Breast epithelium (tissue), 4 donors: ENCODE measurements at regions not wholly inside any gene's neighbourhood (a gene's known extent, or its start where the extent isn't known, plus 50 kb on each side); places are given as distances from the start of the nearest gene placed in this dataset.
"Not testable (repeated sequence)": the region's sequence is repeated elsewhere in the genome, so short reads cannot be mapped to it uniquely, and the experiment has no call there.

Source experiments
- DNase-seq, 2 donors: peaks; one replicate each; pipeline ENCODE4 v3.0.0-alpha.2; 2019; ENCODE audit warnings: low spot score in 2 of 2
- H3K27ac ChIP-seq, 2 donors: fragments of 200-600 bp; sonication (generic) in 1 of 2; one replicate each; pipeline ENCODE4 v1.5.1; 2016 to 2019; ENCODE audit warnings: mild to moderate bottlenecking in 1 of 2
- H3K27me3 ChIP-seq, 2 donors: fragments of 200-600 bp; sonication (generic) in 1 of 2; one replicate each; pipeline versions ENCODE4 v1.5.1 to v1.6.0; 2017 to 2019; ENCODE audit warnings: control low read depth in 1 of 2, mild to moderate bottlenecking in 1 of 2
- H3K36me3 ChIP-seq: fragments of 200-600 bp; one replicate; pipeline ENCODE4 v1.5.1; 2019
- H3K4me1 ChIP-seq, 2 donors: fragments of 200-600 bp; sonication (generic); one replicate each; pipeline ENCODE4 v1.5.1; 2016 to 2019; ENCODE audit warnings: control low read depth in 1 of 2
- H3K4me3 ChIP-seq, 3 donors: fragments of 200-600 bp; sonication (generic); 1 replicate in 2 of 3; 2 replicates in 1 of 3; pipeline ENCODE4 v1.5.1; 2016 to 2019; ENCODE audit warnings: mild to moderate bottlenecking in 3 of 3, moderate library complexity in 2 of 3
- H3K9me3 ChIP-seq, 2 donors: fragments of 200-600 bp; sonication (generic) in 1 of 2; one replicate each; pipeline ENCODE4 v1.5.1; 2016 to 2019; ENCODE audit warnings: control low read depth in 1 of 2
- CTCF ChIP-seq, 3 donors: fragments of 450-650 bp; IDR thresholded peaks; one replicate each; pipeline ENCODE4 v1.5.1; 2016 to 2017; ENCODE audit warnings: antibody characterized with exemption in 3 of 3, mild to moderate bottlenecking in 3 of 3, moderate library complexity in 3 of 3
- POLR2A ChIP-seq: fragments of 450-650 bp; IDR thresholded peaks from one replicate; pipeline ENCODE4 v1.6.1; 2016; ENCODE audit warnings: antibody characterized with exemption, mild to moderate bottlenecking, moderate library complexity
- POLR2AphosphoS5 ChIP-seq, 3 donors: sonication (generic); formaldehyde crosslinking; IDR thresholded peaks; one replicate each; pipeline ENCODE4 v1.6.1; 2017; ENCODE audit warnings: antibody characterized with exemption in 3 of 3
- intact Hi-C: fragments of 100-400 bp; cut with DNase I; formaldehyde crosslinking; loops from one replicate; pipeline ENCODE4 v1.15.1; 2023; ENCODE audit warnings: low total_unique reads

- no peaks in the 10 kb centered on the region for H3K36me3 ChIP-seq
- no peaks in the 10 kb centered on the region for H3K27me3 ChIP-seq
- no peaks in the 10 kb centered on the region for H3K4me1 ChIP-seq
- TF ChIP-seq POLR2A (no peak), POLR2AphosphoS5 (IDR thresholded peaks at IDR 0.05) (no peak), CTCF (IDR thresholded peaks at IDR 0.05) (no peak)
- DNase-seq, result no peak
- H3K9me3 ChIP-seq, result no peaks in the 10 kb centered on the region
- H3K27ac ChIP-seq, result no peak overlapping the region
- H3K4me3 ChIP-seq, result no peak overlapping the region
- intact Hi-C loops, result no loop called here
These were observed 1762.1 kb downstream of the BRINP3 start for GRCh38 chr1:188715566-188715965.

GRCh38 chr1:188719735-188720134 is 1757.9 kb downstream of the BRINP3 start:
- H3K9me3 ChIP-seq, result no peaks in the 10 kb centered on the region
- H3K4me3 ChIP-seq, result no peak overlapping the region
- no peak overlapping the region for H3K27ac ChIP-seq
- intact Hi-C loops, result no loop called here
- TF ChIP-seq POLR2A (no peak), POLR2AphosphoS5 (IDR thresholded peaks at IDR 0.05) (no peak), CTCF (IDR thresholded peaks at IDR 0.05) (no peak)
- no peak for DNase-seq
- H3K36me3 ChIP-seq, result no peaks in the 10 kb centered on the region
- H3K27me3 ChIP-seq, result no peaks in the 10 kb centered on the region
- no peaks in the 10 kb centered on the region for H3K4me1 ChIP-seq

GRCh38 chr1:188723332-188724020 is 1754.2 kb downstream of the BRINP3 start:
- no peaks in the 10 kb centered on the region for H3K27me3 ChIP-seq
- no peaks in the 10 kb centered on the region for H3K4me1 ChIP-seq
- no peak for DNase-seq
- intact Hi-C loops, result no loop called here
- H3K9me3 ChIP-seq, result no peaks in the 10 kb centered on the region
- TF ChIP-seq CTCF (IDR thresholded peaks at IDR 0.05) (no peak), POLR2AphosphoS5 (IDR thresholded peaks at IDR 0.05) (no peak), POLR2A (no peak)
- no peaks in the 10 kb centered on the region for H3K36me3 ChIP-seq
- no peak overlapping the region for H3K4me3 ChIP-seq
- H3K27ac ChIP-seq, result no peak overlapping the region

- no peak for TF ChIP-seq CTCF (IDR thresholded peaks at IDR 0.05)
- no peak for TF ChIP-seq POLR2AphosphoS5 (IDR thresholded peaks at IDR 0.05)
- no peak for TF ChIP-seq POLR2A
These were observed 1748.6 kb downstream of the BRINP3 start for GRCh38 chr1:188729039-188729438.

GRCh38 chr1:188735567-188735966 is 1742.1 kb downstream of the BRINP3 start:
- no peaks in the 10 kb centered on the region for H3K27me3 ChIP-seq
- no peaks in the 10 kb centered on the region for H3K9me3 ChIP-seq
- H3K4me3 ChIP-seq, result no peak overlapping the region
- no peaks in the 10 kb centered on the region for H3K36me3 ChIP-seq
- H3K27ac ChIP-seq, result no peak overlapping the region
- H3K4me1 ChIP-seq, result no peaks in the 10 kb centered on the region
- DNase-seq, result no peak
- intact Hi-C loops, result no loop called here
- TF ChIP-seq POLR2A (no peak), POLR2AphosphoS5 (IDR thresholded peaks at IDR 0.05) (no peak), CTCF (IDR thresholded peaks at IDR 0.05) (no peak)

More at GRCh38 chr1:188729039-188729438, 1748.6 kb downstream of the BRINP3 start:
- intact Hi-C loops, result no loop called here
- DNase-seq, result no peak
- no peaks in the 10 kb centered on the region for H3K36me3 ChIP-seq
- no peaks in the 10 kb centered on the region for H3K4me1 ChIP-seq
- H3K27ac ChIP-seq, result no peak overlapping the region
- H3K9me3 ChIP-seq, result no peaks in the 10 kb centered on the region
- H3K4me3 ChIP-seq, result no peak overlapping the region
- no peaks in the 10 kb centered on the region for H3K27me3 ChIP-seq

GRCh38 chr1:188749275-188749674 is 1728.4 kb downstream of the BRINP3 start:
- DNase-seq, H3K27ac ChIP-seq, H3K9me3 ChIP-seq, intact Hi-C loops, H3K4me1 ChIP-seq, H3K27me3 ChIP-seq, H3K36me3 ChIP-seq, H3K4me3 ChIP-seq: not testable (repeated sequence)

GRCh38 chr1:188752027-188752426 is 1725.6 kb downstream of the BRINP3 start:
- intact Hi-C loops, DNase-seq, H3K4me3 ChIP-seq: not testable (repeated sequence)

GRCh38 chr1:188757747-188758146 is 1719.9 kb downstream of the BRINP3 start:
- H3K27me3 ChIP-seq, H3K9me3 ChIP-seq, H3K4me3 ChIP-seq, H3K27ac ChIP-seq, intact Hi-C loops, H3K4me1 ChIP-seq, DNase-seq, H3K36me3 ChIP-seq: not testable (repeated sequence)

More at GRCh38 chr1:188752027-188752426, 1725.6 kb downstream of the BRINP3 start:
- not testable (repeated sequence) for H3K27me3 ChIP-seq, H3K27ac ChIP-seq, H3K36me3 ChIP-seq, H3K9me3 ChIP-seq, H3K4me1 ChIP-seq
